ENCODE measurements at regions not wholly inside any gene's neighbourhood (a gene's known extent, or its start where the extent isn't known, plus 50 kb on each side); places are given as distances from the start of the nearest gene placed in this dataset.
"Not testable (repeated sequence)": the region's sequence is repeated elsewhere in the genome, so short reads cannot be mapped to it uniquely, and the experiment has no call there.

DNA sequence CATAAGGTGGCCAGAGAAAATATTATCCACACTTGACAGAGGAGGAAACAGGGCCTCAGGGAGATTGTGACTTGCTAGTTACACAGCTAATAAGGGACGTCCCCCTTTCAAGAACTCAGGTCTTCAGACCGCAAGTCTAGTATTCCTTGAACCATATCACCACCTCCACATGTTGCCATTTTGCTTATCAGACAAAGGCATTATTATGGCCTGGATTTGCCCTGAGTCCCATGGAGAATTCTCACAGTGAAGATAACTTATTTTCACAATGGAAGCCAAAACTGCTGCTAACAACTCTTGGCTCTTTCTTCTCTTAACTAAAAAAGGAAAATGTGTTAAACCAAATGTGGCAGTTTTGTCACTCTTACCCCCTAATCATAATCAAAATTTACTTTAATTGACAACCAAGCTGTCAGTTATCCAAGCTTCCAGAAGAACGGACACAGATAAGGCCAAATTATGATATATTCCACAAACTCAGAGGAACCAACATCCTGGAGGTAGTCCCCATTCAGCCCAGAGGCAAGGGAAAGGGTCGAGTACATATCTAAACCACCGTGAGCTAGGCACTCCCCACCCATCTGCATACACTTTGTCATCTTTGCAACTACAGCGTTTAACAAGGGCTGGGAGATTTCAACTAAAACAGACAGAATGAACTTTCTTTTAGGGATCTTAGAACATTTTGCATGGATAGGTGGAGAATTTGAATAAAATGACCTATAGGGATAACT is 63.6 kb upstream of the THBS1 start:
- intact Hi-C loops (cut with micrococcal nuclease; ENCODE audit: unreplicated experiment), result no loop called here
- ChIA-PET CTCF (no interaction called here), POLR2A (no interaction called here)
- ATAC-seq (no peak), DNase-seq (ENCODE audit: low read depth, low spot score) (no peak)
- Histone ChIP-seq H3K9me3 (ENCODE audit: control insufficient read depth, insufficient read depth, low read depth, low read length) (peaks cover 3% of the 10 kb centered on the region; the same call in 1 of the 2 replicates), H3K27ac (ENCODE audit: low read length) (no peak overlapping the region), H3K4me1 (ENCODE audit: control insufficient read depth, insufficient read depth, low read length) (no peaks in the 10 kb centered on the region), H3K4me3 (ENCODE audit: low read depth in 2 of 2, low read length in 2 of 2) (no peak overlapping the region), H3K36me3 (ENCODE audit: control insufficient read depth, insufficient read depth, low read length) (no peaks in the 10 kb centered on the region), H3K27me3 (ENCODE audit: control insufficient read depth, insufficient read depth, low read length) (no peaks in the 10 kb centered on the region)
- no TSS peak for BruUV-seq (replicated peaks)
- TF ChIP-seq, protein P1, sequence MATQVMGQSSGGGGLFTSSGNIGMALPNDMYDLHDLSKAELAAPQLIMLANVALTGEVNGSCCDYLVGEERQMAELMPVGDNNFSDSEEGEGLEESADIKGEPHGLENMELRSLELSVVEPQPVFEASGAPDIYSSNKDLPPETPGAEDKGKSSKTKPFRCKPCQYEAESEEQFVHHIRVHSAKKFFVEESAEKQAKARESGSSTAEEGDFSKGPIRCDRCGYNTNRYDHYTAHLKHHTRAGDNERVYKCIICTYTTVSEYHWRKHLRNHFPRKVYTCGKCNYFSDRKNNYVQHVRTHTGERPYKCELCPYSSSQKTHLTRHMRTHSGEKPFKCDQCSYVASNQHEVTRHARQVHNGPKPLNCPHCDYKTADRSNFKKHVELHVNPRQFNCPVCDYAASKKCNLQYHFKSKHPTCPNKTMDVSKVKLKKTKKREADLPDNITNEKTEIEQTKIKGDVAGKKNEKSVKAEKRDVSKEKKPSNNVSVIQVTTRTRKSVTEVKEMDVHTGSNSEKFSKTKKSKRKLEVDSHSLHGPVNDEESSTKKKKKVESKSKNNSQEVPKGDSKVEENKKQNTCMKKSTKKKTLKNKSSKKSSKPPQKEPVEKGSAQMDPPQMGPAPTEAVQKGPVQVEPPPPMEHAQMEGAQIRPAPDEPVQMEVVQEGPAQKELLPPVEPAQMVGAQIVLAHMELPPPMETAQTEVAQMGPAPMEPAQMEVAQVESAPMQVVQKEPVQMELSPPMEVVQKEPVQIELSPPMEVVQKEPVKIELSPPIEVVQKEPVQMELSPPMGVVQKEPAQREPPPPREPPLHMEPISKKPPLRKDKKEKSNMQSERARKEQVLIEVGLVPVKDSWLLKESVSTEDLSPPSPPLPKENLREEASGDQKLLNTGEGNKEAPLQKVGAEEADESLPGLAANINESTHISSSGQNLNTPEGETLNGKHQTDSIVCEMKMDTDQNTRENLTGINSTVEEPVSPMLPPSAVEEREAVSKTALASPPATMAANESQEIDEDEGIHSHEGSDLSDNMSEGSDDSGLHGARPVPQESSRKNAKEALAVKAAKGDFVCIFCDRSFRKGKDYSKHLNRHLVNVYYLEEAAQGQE (IDR thresholded peaks at IDR 0.05; ENCODE audit: insufficient read depth in 1 of 2, low read depth in 2 of 2, low read length in 1 of 2), result no peak
- TF ChIP-seq, protein P2, sequence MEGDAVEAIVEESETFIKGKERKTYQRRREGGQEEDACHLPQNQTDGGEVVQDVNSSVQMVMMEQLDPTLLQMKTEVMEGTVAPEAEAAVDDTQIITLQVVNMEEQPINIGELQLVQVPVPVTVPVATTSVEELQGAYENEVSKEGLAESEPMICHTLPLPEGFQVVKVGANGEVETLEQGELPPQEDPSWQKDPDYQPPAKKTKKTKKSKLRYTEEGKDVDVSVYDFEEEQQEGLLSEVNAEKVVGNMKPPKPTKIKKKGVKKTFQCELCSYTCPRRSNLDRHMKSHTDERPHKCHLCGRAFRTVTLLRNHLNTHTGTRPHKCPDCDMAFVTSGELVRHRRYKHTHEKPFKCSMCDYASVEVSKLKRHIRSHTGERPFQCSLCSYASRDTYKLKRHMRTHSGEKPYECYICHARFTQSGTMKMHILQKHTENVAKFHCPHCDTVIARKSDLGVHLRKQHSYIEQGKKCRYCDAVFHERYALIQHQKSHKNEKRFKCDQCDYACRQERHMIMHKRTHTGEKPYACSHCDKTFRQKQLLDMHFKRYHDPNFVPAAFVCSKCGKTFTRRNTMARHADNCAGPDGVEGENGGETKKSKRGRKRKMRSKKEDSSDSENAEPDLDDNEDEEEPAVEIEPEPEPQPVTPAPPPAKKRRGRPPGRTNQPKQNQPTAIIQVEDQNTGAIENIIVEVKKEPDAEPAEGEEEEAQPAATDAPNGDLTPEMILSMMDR (IDR thresholded peaks at IDR 0.05), result no peak
- no peak for TF ChIP-seq TCF7L2 (IDR thresholded peaks at IDR 0.05; ENCODE audit: low read depth, low read length)
- no peak for TF ChIP-seq POLR2AphosphoS5 (IDR thresholded peaks at IDR 0.05; ENCODE audit: low read depth, low read length)
- TF ChIP-seq SIN3A (IDR thresholded peaks at IDR 0.05; ENCODE audit: borderline replicate concordance, insufficient read depth, low read depth, low read length), result no peak
- in situ Hi-C loops (cut with HindIII; ENCODE audit: low pct_unique_long_range_greater_than_20kb, low sequenced_read_pairs), result no loop called here

DNA sequence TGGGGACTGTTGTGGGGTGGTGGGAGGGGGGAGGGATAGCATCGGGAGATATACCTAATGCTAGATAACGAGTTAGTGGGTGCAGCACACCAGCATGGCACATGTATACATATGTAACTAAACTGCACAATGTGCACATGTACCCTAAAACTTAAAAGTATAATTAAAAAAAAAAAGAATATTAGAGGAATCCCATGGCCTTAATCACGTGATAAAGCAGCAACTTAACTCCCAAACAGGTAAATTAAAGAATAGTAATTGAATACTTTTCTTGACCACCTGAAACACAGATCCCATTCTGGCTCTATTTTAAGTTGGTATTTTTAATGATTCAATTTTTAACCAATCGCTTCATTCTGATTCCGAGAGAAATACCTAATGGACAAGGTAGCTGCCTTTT is 56.9 kb upstream of the THBS1 start:
- H3K36me3 ChIP-seq (ENCODE audit: control insufficient read depth, insufficient read depth, low read length); H3K4me3 ChIP-seq (ENCODE audit: low read depth in 2 of 2, low read length in 2 of 2); intact Hi-C loops (cut with micrococcal nuclease; ENCODE audit: unreplicated experiment); in situ Hi-C loops (cut with HindIII; ENCODE audit: low pct_unique_long_range_greater_than_20kb, low sequenced_read_pairs); ATAC-seq; H3K4me1 ChIP-seq (ENCODE audit: control insufficient read depth, insufficient read depth, low read length); DNase-seq (ENCODE audit: low read depth, low spot score); CTCF ChIA-PET; H3K27ac ChIP-seq (ENCODE audit: low read length); BruUV-seq (replicated peaks); H3K9me3 ChIP-seq (ENCODE audit: control insufficient read depth, insufficient read depth, low read depth, low read length); POLR2A ChIA-PET; H3K27me3 ChIP-seq (ENCODE audit: control insufficient read depth, insufficient read depth, low read length): not testable (repeated sequence)

DNA sequence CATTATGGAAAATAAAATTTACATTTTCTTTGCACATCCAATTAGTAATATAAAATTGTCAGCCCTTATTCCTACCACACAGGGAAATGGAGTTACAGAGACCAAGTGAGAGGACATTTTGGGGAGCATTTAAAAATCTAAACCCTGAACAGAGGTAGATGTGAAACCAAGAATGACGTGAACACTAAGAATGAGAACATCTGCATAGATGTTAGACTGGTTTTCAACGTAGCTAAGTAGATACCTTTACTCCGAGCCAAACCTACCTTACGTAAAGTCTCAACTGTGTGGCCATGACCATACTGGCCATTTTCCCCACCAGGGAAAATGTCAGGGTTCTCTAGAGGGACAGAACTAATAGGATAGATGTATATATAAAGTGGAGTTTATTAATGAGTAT is 51.4 kb upstream of the THBS1 start:
- intact Hi-C loops (cut with micrococcal nuclease; ENCODE audit: unreplicated experiment), result no loop called here
- BruUV-seq (replicated peaks), result no TSS peak

More for the DNA sequence above, 51.4 kb upstream of the THBS1 start:
- POLR2A ChIA-PET, result no interaction called here
- no peak overlapping the region for H3K27ac ChIP-seq (ENCODE audit: low read length)
- ATAC-seq, result no peak
- no peak for DNase-seq (ENCODE audit: low read depth, low spot score)
- TF ChIP-seq, protein P2 (IDR thresholded peaks at IDR 0.05), result no peak
- no peak for TF ChIP-seq TCF7L2 (IDR thresholded peaks at IDR 0.05; ENCODE audit: low read depth, low read length)
- TF ChIP-seq POLR2AphosphoS5 (IDR thresholded peaks at IDR 0.05; ENCODE audit: low read depth, low read length), result no peak
- no peak for TF ChIP-seq SIN3A (IDR thresholded peaks at IDR 0.05; ENCODE audit: borderline replicate concordance, insufficient read depth, low read depth, low read length)
- TF ChIP-seq, protein P1 (IDR thresholded peaks at IDR 0.05; ENCODE audit: insufficient read depth in 1 of 2, low read depth in 2 of 2, low read length in 1 of 2), result no peak
- no peaks in the 10 kb centered on the region for H3K9me3 ChIP-seq (ENCODE audit: control insufficient read depth, insufficient read depth, low read depth, low read length)
- CTCF ChIA-PET, result no interaction called here
- no peaks in the 10 kb centered on the region for H3K36me3 ChIP-seq (ENCODE audit: control insufficient read depth, insufficient read depth, low read length)
- no peaks in the 10 kb centered on the region for H3K27me3 ChIP-seq (ENCODE audit: control insufficient read depth, insufficient read depth, low read length)
- H3K4me1 ChIP-seq (ENCODE audit: control insufficient read depth, insufficient read depth, low read length), result no peaks in the 10 kb centered on the region
- no peak overlapping the region for H3K4me3 ChIP-seq (ENCODE audit: low read depth in 2 of 2, low read length in 2 of 2)
- in situ Hi-C loops (cut with HindIII; ENCODE audit: low pct_unique_long_range_greater_than_20kb, low sequenced_read_pairs), result no loop called here

All from Panc1 (cell line).